NB4 (cell line): ENCODE measurements at regions not wholly inside any gene's neighbourhood (a gene's known extent, or its start where the extent isn't known, plus 50 kb on each side); places are given as distances from the start of the nearest gene placed in this dataset.
A peak's percentile ranks its signal among the peaks of the same experiment; 100 is the strongest.

ENCODE experiments used
- DNase-seq: peaks from one replicate; pipeline ENCODE4 v3.0.0; 2010; ENCODE audit warnings: low read depth
- H3K4me3 ChIP-seq: one replicate; pipeline ENCODE4 v1.5.1; 2011; ENCODE audit warnings: mild to moderate bottlenecking, low read depth, low read length, moderate library complexity
- CTCF ChIP-seq: IDR thresholded peaks from one replicate; pipeline ENCODE4 v1.5.1; 2012; ENCODE audit warnings: low read depth, low read length
- MAX ChIP-seq: IDR thresholded peaks from 2 replicates; pipeline ENCODE4 v1.6.1; 2011; ENCODE audit warnings: low read depth, low read length
- MYC ChIP-seq: IDR thresholded peaks from 2 replicates; pipeline ENCODE4 v1.6.1; 2011; ENCODE audit warnings: low read depth, low read length
- POLR2A ChIP-seq: IDR thresholded peaks from 2 replicates; pipeline ENCODE4 v1.6.1; 2011; ENCODE audit warnings: mild to moderate bottlenecking; ENCODE audit not compliant: insufficient read length; ENCODE audit errors: extremely low read depth

GRCh38 chr11:120019191-120019590 lies 118.7 kb downstream of the TRIM29 start:
- H3K4me3 ChIP-seq: no peak overlapping the region
- TF ChIP-seq POLR2A (no peak), MAX (no peak), CTCF (no peak), MYC (no peak)

GRCh38 chr11:120017582-120018150 lies 120.2 kb downstream of the TRIM29 start:
- no peak overlapping the region for H3K4me3 ChIP-seq
- no peak for DNase-seq
- TF ChIP-seq MAX (no peak), MYC (no peak), CTCF (no peak), POLR2A (no peak)

More at GRCh38 chr11:120019191-120019590, 118.7 kb downstream of the TRIM29 start:
- DNase-seq: no peak

- peak; percentile 55 for DNase-seq
Measured at GRCh38 chr11:120013325-120014250, 124.3 kb downstream of the TRIM29 start.

GRCh38 chr11:120012245-120012644 lies 125.7 kb downstream of the TRIM29 start:
- no peak overlapping the region for H3K4me3 ChIP-seq
- no peak for TF ChIP-seq CTCF
- TF ChIP-seq MAX: no peak
- TF ChIP-seq MYC: no peak
- TF ChIP-seq POLR2A: no peak
- no peak for DNase-seq

More at GRCh38 chr11:120013325-120014250, 124.3 kb downstream of the TRIM29 start:
- TF ChIP-seq POLR2A (no peak), MYC (no peak), CTCF (peak; percentile 83), MAX (no peak)
- H3K4me3 ChIP-seq: no peak overlapping the region

- no peak for DNase-seq
- no peak overlapping the region for H3K4me3 ChIP-seq
- no peak for TF ChIP-seq CTCF
- TF ChIP-seq MAX: no peak
- no peak for TF ChIP-seq MYC
- no peak for TF ChIP-seq POLR2A
Measured at GRCh38 chr11:120011836-120012235, 126.1 kb downstream of the TRIM29 start.
